ENCODE measurements at regions not wholly inside any gene's neighbourhood (a gene's known extent, or its start where the extent isn't known, plus 50 kb on each side); places are given as distances from the start of the nearest gene placed in this dataset.
"Not testable (repeated sequence)": the region's sequence is repeated elsewhere in the genome, so short reads cannot be mapped to it uniquely, and the experiment has no call there.

GRCh38 chr17:21592774-21593173 lies 99.5 kb upstream of the KCNJ18 start:
- Mint-ChIP-seq H3K27ac (no peak overlapping the region), H3K4me3 (no peak overlapping the region), H3K4me1 (ENCODE audit: unreplicated experiment) (no peaks in the 10 kb centered on the region), H3K27me3 (no peaks in the 10 kb centered on the region), H3K36me3 (no peaks in the 10 kb centered on the region), H3K9me3 (peaks cover 10% of the 10 kb centered on the region)
- TF ChIP-seq, protein P1, sequence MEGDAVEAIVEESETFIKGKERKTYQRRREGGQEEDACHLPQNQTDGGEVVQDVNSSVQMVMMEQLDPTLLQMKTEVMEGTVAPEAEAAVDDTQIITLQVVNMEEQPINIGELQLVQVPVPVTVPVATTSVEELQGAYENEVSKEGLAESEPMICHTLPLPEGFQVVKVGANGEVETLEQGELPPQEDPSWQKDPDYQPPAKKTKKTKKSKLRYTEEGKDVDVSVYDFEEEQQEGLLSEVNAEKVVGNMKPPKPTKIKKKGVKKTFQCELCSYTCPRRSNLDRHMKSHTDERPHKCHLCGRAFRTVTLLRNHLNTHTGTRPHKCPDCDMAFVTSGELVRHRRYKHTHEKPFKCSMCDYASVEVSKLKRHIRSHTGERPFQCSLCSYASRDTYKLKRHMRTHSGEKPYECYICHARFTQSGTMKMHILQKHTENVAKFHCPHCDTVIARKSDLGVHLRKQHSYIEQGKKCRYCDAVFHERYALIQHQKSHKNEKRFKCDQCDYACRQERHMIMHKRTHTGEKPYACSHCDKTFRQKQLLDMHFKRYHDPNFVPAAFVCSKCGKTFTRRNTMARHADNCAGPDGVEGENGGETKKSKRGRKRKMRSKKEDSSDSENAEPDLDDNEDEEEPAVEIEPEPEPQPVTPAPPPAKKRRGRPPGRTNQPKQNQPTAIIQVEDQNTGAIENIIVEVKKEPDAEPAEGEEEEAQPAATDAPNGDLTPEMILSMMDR (conservative IDR thresholded peaks at IDR 0.05), result no peak
- DNase-seq (ENCODE audit: extremely low spot score, unreplicated experiment), result no peak

- not testable (repeated sequence) for H3K4me3 Mint-ChIP-seq; H3K27ac Mint-ChIP-seq; H3K27me3 Mint-ChIP-seq; H3K9me3 Mint-ChIP-seq; H3K4me1 Mint-ChIP-seq (ENCODE audit: unreplicated experiment); DNase-seq (ENCODE audit: extremely low spot score, unreplicated experiment); H3K36me3 Mint-ChIP-seq
Observed at GRCh38 chr17:21593452-21594105, 98.7 kb upstream of the KCNJ18 start.

- no peaks in the 10 kb centered on the region for H3K4me1 Mint-ChIP-seq (ENCODE audit: unreplicated experiment)
- H3K27me3 Mint-ChIP-seq, result no peaks in the 10 kb centered on the region
- no peak overlapping the region for H3K4me3 Mint-ChIP-seq
- TF ChIP-seq, protein P1 (conservative IDR thresholded peaks at IDR 0.05), result no peak
- no peaks in the 10 kb centered on the region for H3K36me3 Mint-ChIP-seq
- peaks cover 10% of the 10 kb centered on the region for H3K9me3 Mint-ChIP-seq
- H3K27ac Mint-ChIP-seq, result no peak overlapping the region
- DNase-seq (ENCODE audit: extremely low spot score, unreplicated experiment), result no peak
Observed at GRCh38 chr17:21595086-21595485, 97.2 kb upstream of the KCNJ18 start.

DNA sequence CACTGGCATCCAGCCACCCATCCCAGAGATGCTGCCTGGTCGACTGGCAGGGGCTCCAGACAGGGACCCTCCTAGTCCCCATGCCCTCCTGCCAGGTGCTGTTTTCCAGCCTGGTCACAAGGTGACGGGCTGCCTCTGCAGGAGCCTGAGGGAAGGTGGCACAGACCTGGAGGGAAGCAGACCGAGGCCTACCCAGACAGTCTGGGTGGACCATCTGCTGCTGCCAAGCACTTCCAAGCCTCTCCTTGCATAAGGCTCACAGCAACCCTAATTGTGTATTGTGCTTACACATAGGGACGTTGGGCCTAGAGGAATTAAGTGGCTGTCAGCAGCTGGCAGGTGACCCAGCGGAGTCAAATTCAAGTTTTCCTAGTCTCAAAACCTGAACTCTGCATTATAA lies 90.1 kb upstream of the KCNJ18 start:
- Mint-ChIP-seq H3K36me3 (no peaks in the 10 kb centered on the region), H3K27ac (no peak overlapping the region), H3K4me3 (no peak overlapping the region), H3K27me3 (no peaks in the 10 kb centered on the region), H3K9me3 (peaks cover 10% of the 10 kb centered on the region), H3K4me1 (ENCODE audit: unreplicated experiment) (no peaks in the 10 kb centered on the region)
- TF ChIP-seq, protein P1 (conservative IDR thresholded peaks at IDR 0.05), result no peak
- no peak for DNase-seq (ENCODE audit: extremely low spot score, unreplicated experiment)

DNA sequence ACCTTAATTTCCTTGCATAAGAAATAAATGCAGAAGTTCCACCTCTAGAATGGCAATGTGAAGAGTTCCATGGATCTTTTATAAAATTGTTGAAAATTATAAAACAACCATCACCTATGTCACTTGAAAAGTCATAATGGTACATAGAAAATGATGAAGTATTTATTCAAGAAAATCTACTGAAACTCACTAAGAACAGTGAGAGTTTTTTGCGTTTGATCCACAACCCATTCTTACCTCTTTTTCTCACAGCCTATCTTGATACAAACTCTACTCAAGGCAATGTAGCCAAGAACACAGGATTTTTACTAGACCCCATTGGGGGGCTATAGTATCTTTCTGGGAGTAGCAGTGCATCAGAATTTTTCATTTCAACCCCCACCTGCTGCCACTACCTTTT lies 89.0 kb upstream of the KCNJ18 start:
- not testable (repeated sequence) for DNase-seq (ENCODE audit: extremely low spot score, unreplicated experiment); H3K27ac Mint-ChIP-seq; H3K9me3 Mint-ChIP-seq; H3K36me3 Mint-ChIP-seq; H3K4me1 Mint-ChIP-seq (ENCODE audit: unreplicated experiment); H3K27me3 Mint-ChIP-seq; H3K4me3 Mint-ChIP-seq

GRCh38 chr17:21611443-21611842 lies 80.9 kb upstream of the KCNJ18 start:
- not testable (repeated sequence) for H3K4me3 Mint-ChIP-seq; H3K27me3 Mint-ChIP-seq; H3K9me3 Mint-ChIP-seq; DNase-seq (ENCODE audit: extremely low spot score, unreplicated experiment); H3K27ac Mint-ChIP-seq; H3K4me1 Mint-ChIP-seq (ENCODE audit: unreplicated experiment); H3K36me3 Mint-ChIP-seq

DNA sequence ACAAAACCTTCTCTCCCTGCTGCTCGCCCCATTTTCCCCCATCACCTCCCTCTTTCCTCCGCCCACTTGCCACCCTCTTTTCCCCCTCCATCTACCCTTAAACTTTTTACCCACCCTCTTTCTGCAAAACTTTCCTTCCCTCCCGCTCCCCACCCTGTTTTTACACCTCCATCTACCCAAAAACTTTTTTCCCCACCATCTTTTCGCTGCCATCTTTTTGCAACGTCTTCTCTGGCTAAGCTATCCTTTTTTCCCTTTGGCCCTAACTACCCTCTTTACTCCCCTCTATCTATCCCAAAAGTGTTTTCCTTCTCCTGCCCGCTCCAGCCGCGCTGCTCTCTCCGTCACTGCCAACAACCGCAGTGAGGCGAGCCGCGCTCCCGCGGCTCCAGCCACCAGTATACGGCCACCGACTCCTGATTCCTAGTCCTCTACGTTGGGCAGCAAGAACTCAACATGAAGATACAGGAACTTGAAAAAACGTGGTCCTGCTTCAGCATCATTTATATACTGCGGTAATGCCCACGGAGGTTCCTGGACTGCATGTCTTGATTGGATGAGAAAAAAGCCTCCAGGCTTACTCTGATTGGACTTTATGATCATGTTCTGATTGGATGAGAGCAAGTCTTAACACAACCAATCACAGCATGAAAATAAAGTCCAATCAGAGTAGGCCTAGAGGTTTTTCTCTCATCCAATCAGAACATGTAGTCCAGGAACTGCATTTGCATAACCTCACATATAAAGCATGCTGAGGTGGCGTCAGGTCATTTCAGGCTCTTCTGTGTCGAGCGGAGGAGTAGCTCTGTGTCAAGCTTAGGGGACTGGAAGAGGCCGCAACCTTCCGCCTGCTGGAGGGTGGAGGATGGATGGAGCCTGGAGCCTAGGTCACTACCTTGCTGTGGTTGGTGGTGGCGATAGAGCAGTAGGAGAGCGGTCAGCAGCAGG lies 79.9 kb upstream of the KCNJ18 start:
- H3K9me3 Mint-ChIP-seq; H3K4me3 Mint-ChIP-seq; H3K27ac Mint-ChIP-seq; H3K4me1 Mint-ChIP-seq (ENCODE audit: unreplicated experiment); DNase-seq (ENCODE audit: extremely low spot score, unreplicated experiment); H3K27me3 Mint-ChIP-seq; H3K36me3 Mint-ChIP-seq: not testable (repeated sequence)
